HuH-7.5 (cell line): ENCODE measurements at regions not wholly inside any gene's neighbourhood (a gene's known extent, or its start where the extent isn't known, plus 50 kb on each side); places are given as distances from the start of the nearest gene placed in this dataset.
"Not testable (repeated sequence)": the region's sequence is repeated elsewhere in the genome, so short reads cannot be mapped to it uniquely, and the experiment has no call there.

ENCODE experiments used
- DNase-seq: peaks from one replicate; pipeline ENCODE4 v3.0.0; 2011; ENCODE audit warnings: low spot score

DNA sequence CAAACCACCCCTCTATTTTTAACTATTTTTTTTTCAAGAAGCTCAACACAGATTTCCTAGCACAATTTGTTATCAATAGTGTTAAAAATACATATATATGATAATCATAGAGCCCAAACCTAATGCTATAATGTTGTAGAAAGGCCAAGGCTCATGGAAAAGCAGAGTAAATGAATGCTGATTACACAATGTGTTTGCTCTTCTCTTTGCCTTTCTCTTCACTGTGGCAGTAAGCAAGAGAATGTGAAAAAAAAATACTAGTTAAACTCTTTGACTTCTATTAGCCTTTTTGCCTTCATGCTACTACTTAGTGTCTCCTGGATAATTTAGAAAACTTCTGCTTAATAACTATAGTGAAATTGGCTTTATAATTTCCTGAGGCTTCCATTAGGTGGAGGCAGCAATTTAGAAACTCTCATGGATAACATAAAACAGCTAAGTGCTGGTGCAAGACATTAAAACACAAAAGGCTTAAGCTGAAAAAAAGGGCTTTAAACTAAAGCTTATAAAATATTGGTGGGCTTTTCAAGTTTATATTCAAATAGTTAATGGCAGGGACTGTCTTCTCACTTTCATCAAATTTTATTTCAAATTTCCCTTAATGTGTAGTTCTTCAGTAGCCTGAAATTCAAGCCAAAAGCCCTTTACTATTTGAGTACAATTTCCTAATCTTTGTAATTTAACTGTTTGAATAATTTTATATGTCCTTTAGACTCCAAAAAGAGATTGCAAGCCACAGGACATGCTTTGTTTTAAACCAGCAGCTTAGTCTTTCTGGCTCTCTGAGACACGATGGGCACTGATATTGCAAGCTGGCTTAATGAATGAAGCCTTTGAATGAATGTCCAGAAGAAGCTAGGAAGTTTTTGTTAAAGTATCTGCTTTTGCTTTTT lies 2031.8 kb upstream of the CDH6 start:
- DNase-seq: no peak

DNA sequence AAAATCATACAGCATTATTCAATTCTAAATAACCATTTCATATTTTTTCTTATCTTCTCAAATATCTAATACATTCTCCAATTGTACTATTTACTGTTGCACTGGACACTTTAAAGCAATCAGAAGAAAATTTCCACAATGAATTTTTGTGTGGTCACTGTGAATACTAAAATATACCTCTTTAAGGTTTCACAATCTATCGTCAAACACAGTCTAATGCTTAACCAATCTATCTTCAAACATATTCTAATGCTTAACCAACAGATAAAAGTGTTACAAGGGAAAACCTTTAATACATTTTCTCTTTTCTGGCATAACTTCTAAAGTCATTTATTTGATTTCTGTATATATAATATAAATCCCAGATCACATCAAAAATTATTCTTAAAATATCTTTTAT lies 2035.5 kb upstream of the CDH6 start:
- DNase-seq: no peak

- no peak for DNase-seq
Measured at GRCh38 chr5:29150840-29151239, 2042.6 kb upstream of the CDH6 start.

DNA sequence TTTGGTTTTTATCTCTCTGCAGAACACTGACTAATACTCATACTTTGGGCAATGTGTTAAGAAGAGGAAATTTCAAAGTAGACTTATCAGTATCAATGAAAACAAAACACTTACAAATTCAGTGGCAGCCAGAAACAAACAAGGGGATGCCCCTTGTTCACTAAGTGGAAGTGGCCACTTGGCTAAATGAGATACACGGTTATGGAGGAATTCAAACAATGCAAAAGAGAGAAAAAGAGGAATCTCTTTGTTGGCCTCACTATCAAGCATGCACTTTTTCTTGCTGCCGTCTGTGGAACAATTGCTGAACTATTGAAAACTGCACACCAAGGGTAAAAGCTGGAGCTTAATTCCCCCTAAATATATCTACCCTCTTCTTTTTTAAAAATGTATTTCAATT lies 2044.9 kb upstream of the CDH6 start:
- no peak for DNase-seq

DNA sequence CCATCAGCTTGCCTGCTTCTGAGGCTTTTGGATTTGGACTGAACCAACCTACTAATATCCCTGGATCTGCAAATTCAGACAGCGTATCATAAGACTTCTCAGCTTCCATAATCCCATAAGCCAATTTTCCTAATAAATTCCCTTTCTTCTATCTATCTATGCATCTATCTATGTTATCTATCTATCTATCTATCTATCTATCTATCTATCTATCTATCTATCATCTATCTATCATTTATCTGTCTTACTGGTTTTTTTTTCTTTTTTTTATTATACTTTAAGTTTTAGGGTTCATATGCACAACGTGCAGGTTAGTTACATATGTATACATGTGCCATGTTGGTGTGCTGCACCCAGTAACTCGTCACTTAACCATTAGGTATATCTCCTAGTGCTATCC lies 2045.4 kb upstream of the CDH6 start:
- DNase-seq: no peak

GRCh38 chr5:29143266-29143665 lies 2050.2 kb upstream of the CDH6 start:
- no peak for DNase-seq

DNA sequence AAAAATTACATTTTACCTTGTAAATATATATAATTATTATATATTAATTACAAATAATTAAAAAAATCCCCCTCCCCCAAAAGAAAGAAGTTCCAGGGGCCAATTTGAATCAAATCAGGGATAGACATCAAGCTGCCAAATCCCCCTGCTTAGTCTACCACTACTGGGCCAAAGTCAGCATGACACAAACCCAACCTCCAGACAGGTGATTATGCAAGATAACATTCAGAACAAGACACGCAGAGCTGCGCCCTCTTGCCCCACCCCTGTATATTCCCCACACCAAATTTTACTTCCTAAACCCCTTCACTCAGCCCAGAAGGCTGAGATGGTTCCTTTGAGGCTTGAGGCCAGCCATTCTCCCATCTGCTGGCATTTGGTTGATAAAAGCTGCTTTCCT lies 2059.1 kb upstream of the CDH6 start:
- DNase-seq: no peak

- no peak for DNase-seq
Measured at GRCh38 chr5:29131285-29131684, 2062.2 kb upstream of the CDH6 start.

GRCh38 chr5:29130786-29131185 lies 2062.7 kb upstream of the CDH6 start:
- DNase-seq: no peak

- not testable (repeated sequence) for DNase-seq
Measured at GRCh38 chr5:29127524-29128156, 2065.8 kb upstream of the CDH6 start.

GRCh38 chr5:29126462-29126861 lies 2067.0 kb upstream of the CDH6 start:
- DNase-seq: not testable (repeated sequence)

GRCh38 chr5:29122306-29122705 lies 2071.2 kb upstream of the CDH6 start:
- DNase-seq: no peak

- DNase-seq: no peak
Measured at GRCh38 chr5:29114331-29114768, 2076.0 kb upstream of the CDH9 start.

DNA sequence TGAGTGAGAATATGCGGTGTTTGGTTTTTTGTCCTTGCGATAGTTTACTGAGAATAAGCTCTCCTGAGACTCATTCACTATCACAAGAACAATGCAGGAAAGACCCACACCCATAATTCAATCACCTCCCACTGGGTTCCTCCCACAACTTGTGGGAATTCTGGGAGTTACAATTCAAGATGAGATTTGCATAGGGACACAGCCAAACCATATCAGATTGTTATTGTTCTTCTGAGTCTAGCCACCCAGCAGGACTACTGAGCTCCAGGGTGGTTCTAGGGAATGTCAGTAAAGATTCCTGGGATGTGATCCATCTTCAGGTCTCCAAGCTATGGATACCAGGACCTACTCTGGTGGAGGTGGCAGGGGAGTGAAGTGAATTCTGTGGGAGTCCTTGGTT lies 2075.1 kb upstream of the CDH9 start:
- no peak for DNase-seq

DNA sequence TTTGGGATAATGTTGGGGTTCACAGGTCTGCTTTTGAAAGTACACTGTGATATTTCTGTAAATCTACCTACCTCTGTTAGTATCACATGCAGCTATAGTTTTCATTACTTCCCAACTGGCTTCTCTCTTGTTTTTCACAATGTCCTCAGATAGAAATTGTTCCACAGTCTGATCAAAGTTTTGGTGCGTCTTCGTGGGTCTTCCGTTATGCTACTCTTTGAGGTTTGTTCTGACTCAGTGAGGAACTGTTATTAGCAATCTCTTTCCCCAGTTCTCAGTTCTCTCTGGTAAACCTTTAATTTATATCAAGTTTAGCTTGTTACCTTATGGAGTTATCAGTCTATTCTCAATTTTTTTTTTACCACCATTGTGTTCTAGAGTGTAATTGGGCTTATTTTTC lies 2061.2 kb upstream of the CDH9 start:
- DNase-seq: no peak

DNA sequence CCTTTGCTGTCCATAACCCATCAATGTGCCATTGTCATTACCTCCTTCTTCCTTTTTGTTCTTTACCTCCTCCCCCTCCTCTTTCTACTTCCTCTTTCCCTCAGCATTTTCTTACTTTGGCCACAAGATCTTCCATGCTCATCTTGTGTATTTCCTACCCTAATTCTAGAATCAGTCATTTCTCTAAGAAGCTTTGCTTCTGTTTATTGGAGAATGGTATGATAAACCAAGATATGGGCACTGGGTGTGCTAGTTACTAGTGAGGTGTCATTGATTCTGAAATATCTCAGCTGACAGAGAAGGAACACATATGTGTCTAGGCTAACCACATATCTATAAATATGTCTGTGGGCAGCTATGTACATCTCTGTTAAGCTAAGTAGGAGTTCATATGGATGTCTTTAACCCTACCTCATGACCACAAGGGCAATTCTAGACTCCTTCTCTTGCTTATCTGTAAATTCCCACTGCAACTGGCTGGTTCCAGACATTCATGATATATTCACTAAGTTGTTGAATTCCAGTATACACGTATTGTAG lies 2051.3 kb upstream of the CDH9 start:
- DNase-seq: no peak

- DNase-seq: no peak
Measured at GRCh38 chr5:29085142-29085541, 2046.8 kb upstream of the CDH9 start.

DNA sequence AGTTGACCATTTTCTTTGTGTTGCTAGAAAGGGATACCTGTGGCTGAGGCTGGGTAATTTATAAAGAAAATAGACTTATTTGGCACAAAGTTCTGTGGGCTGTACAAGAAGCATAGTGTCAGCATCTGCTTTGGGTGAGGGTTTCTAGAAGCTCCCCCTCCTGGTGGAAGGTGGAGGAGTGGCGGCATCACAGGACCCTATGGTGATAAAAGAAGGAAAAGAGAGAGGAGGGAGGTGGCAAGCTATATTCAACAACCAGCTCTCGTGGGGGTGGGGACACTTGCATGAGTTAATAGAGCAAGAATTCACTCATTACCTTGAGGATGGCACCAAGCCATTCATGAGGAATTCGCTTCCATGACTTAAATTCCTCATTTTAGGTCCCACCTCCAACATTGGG lies 2041.4 kb upstream of the CDH9 start:
- no peak for DNase-seq

- no peak for DNase-seq
Measured at GRCh38 chr5:29077451-29077850, 2039.1 kb upstream of the CDH9 start.

DNA sequence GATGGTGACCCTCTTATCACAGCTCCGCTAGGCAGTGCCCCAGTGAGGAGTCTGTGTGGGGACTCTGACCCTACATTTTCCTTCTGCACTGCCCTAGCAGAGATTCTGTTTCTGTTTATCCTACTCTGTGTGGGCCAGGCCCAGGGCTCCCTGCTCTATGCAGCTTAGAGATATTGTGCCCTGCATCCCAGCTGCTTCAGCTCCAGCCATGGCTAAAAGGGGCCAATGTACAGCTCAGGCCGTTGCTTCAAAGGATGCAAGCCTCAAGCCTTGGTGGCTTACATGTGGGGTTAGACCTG lies 2030.7 kb upstream of the CDH9 start:
- DNase-seq: no peak

GRCh38 chr5:29061381-29061780 lies 2023.0 kb upstream of the CDH9 start:
- DNase-seq: no peak

GRCh38 chr5:29054694-29055093 lies 2016.3 kb upstream of the CDH9 start:
- DNase-seq: no peak

GRCh38 chr5:29054282-29054681 lies 2015.9 kb upstream of the CDH9 start:
- no peak for DNase-seq

DNA sequence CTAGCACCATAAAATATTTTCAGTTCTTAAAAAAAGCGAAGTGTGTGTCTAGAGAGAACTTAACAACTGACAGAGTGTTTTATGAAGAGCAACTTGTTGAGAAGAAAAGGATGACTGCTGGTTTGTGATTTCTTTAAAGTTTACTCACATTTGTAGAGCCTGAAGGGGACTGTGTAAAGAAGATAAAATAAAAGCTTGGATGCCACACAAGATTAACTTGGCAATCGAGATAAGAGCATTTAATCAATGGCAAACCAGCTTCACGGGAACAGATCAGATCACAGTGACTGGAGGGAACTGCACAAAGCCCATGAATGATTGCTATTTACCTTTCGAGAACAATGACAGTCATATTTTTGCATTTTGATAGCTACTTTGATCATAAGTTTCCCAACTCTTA lies 2013.1 kb upstream of the CDH9 start:
- DNase-seq: no peak
